ENCODE measurements at regions not wholly inside any gene's neighbourhood (a gene's known extent, or its start where the extent isn't known, plus 50 kb on each side); places are given as distances from the start of the nearest gene placed in this dataset.

DNA sequence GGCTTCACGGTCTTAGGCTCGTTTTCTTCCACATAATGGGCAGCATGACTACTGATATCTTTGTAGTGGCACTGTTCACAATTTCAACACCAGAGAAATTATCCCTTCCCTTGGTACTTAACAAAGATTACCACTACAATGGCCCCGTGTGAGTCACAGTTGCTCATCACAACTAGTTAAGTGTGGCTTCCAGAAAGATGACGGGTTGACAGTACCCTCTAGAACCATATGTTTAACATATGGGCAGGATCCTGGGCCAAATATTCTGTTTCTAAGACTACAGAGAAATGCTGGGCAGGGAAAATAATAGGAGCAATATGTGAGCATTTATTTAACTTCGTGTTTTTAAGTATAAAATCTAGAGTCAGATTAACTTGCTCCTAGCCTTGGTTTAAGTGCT lies 780.1 kb upstream of the LINC00305 start:
- ATAC-seq (ENCODE audit: low read depth) (no peak), DNase-seq (no peak)
- no peaks in the 10 kb centered on the region for H3K4me1 Mint-ChIP-seq
- POLR2A ChIA-PET, result no interaction called here
- no peaks in the 10 kb centered on the region for H3K27me3 Mint-ChIP-seq
- H3K4me3 Mint-ChIP-seq, result no peak overlapping the region
- peaks cover 2% of the 10 kb centered on the region for H3K9me3 Mint-ChIP-seq
- H3K36me3 Mint-ChIP-seq, result no peaks in the 10 kb centered on the region
- no peak overlapping the region for H3K27ac Mint-ChIP-seq

DNA sequence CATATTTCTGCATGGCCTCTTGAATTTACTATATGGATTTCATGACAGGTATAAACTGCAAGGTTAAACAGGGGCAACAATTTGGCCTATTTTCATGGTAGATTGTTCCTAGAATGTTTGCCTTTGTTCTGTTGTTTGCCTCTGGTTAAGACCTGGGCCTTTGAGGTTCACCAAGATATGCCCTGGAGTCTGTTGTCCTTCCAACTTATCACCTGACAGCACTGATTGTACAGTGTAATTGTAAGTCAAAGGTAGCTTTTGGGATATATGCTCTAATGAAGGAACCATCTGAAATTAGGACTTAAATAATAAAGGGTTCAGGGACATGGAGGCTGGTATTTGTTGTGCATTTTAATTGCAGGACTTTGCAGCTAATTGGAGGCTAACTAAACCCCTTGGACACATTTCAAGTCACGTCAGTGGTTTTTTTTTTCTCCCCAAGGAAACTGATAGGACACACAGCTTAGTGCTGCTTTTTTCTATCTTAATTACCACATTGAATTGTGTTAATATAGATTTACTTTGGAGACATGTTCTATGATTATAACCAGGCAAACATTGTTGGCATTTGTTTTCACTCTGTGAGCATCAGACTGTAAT lies 771.2 kb upstream of the LINC00305 start:
- POLR2A ChIA-PET, result no interaction called here
- Mint-ChIP-seq H3K27me3 (no peaks in the 10 kb centered on the region), H3K4me3 (no peak overlapping the region), H3K27ac (no peak overlapping the region), H3K36me3 (no peaks in the 10 kb centered on the region), H3K4me1 (no peaks in the 10 kb centered on the region), H3K9me3 (peaks cover 4% of the 10 kb centered on the region)
- ATAC-seq (ENCODE audit: low read depth) (no peak), DNase-seq (no peak)

DNA sequence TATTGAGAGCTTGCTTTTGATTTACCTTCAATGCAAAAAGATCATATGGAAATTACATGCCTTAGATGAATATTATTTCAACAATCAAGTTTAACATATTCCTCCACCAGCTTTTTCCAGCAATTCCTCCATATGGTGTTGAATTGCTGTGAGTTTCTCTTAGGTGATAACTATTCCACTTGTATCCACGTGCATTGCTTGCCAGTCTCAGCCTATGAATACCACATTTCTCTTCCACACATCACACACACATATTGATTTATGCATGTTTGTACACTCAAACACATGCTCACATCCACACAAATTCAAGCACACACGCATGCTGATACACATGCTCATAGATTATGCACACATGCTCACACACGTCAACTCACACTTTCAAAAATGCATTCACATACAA lies 770.0 kb upstream of the LINC00305 start:
- no peak for DNase-seq
- no peak for ATAC-seq (ENCODE audit: low read depth)
- peaks cover 4% of the 10 kb centered on the region for H3K9me3 Mint-ChIP-seq
- POLR2A ChIA-PET, result no interaction called here
- H3K27ac Mint-ChIP-seq, result no peak overlapping the region
- no peak overlapping the region for H3K4me3 Mint-ChIP-seq
- no peaks in the 10 kb centered on the region for H3K36me3 Mint-ChIP-seq
- no peaks in the 10 kb centered on the region for H3K4me1 Mint-ChIP-seq
- no peaks in the 10 kb centered on the region for H3K27me3 Mint-ChIP-seq

DNA sequence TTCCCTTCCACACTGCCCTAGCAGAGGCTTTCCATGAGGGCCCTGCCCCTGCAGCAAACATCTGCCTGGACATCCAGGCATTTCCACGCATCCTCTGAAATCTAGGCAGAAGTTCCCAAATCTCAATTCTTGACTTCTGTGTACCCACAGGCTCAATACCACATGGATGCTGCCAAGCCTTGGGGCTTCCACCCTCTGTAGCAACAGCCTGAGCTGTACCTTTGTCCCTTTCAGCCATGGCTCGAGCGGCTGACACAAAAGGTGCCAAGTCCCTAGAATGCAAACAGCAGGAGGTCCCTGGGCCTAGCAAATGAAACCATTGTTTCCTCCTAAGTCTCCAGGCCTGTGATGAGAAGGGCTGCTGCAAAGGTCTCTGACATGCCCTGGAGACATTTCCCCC lies 744.5 kb upstream of the LINC00305 start:
- Mint-ChIP-seq H3K9me3 (peaks cover 7% of the 10 kb centered on the region), H3K4me1 (no peaks in the 10 kb centered on the region), H3K4me3 (no peak overlapping the region), H3K27me3 (no peaks in the 10 kb centered on the region), H3K27ac (no peak overlapping the region), H3K36me3 (no peaks in the 10 kb centered on the region)
- ATAC-seq (ENCODE audit: low read depth), result no peak
- POLR2A ChIA-PET, result no interaction called here
- no peak for DNase-seq

DNA sequence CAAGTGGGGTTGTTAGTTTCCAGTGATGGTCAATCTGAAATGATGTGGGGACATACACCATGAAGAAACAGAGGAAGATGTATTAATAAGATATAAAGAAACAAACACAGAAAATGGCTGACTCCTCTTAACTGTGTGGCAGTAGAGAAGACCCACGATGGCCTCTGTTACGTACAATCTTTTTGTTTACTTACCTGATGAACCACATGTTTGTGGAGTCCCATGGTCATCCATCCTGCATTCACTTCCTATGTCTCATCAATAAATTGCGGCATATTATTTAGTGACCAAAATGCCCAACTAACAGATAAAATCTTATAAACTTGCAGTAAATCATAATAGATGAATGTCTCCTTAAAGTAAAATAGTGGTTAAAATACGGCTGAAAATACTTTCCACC lies 740.1 kb upstream of the LINC00305 start:
- H3K27ac Mint-ChIP-seq, result no peak overlapping the region
- peaks cover 5% of the 10 kb centered on the region for H3K9me3 Mint-ChIP-seq
- no peak for ATAC-seq (ENCODE audit: low read depth)
- DNase-seq, result no peak
- H3K4me1 Mint-ChIP-seq, result no peaks in the 10 kb centered on the region
- no peak overlapping the region for H3K4me3 Mint-ChIP-seq
- H3K36me3 Mint-ChIP-seq, result no peaks in the 10 kb centered on the region
- no peaks in the 10 kb centered on the region for H3K27me3 Mint-ChIP-seq
- POLR2A ChIA-PET, result no interaction called here

DNA sequence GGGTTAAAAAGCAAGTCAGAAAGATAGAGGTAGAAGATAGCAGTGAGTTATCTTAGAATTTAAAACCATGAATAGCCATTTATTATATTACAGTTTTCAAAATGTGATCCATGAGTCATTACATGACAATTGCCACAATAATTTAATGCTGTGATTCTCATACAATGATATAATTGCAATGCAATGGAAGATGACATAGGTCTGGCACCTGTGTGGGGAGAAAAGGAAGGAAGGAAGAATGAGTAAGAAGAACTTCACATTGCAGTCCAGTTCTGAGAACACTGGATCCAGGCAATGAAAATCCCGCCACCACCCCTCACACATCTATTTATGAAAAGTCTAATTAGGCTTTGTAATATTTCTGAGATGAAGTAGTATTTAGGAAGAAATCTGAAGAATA lies 738.1 kb upstream of the LINC00305 start:
- no peak overlapping the region for H3K27ac Mint-ChIP-seq
- peaks cover 2% of the 10 kb centered on the region for H3K9me3 Mint-ChIP-seq
- no peaks in the 10 kb centered on the region for H3K36me3 Mint-ChIP-seq
- no peaks in the 10 kb centered on the region for H3K27me3 Mint-ChIP-seq
- POLR2A ChIA-PET, result no interaction called here
- no peak overlapping the region for H3K4me3 Mint-ChIP-seq
- H3K4me1 Mint-ChIP-seq, result no peaks in the 10 kb centered on the region
- ATAC-seq (ENCODE audit: low read depth), result no peak
- DNase-seq, result no peak

DNA sequence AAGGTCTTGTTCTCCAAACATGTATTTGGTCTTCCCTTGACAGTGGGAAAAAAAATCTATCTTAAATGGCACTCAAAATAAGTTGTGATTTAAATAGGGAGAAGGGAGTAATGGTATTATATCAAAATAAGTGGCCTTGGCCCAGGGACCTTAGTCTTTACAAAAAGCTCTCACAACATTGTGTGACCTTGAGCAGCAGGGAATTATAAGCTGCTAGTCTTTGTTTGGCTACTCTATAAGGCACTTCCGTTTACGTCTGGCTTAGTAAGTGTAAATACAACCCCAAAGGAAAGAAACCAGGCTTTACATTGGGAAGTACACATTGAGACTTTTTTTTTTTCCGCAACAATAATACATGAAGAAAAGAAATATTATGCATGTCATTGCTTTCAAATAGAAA lies 734.0 kb upstream of the LINC00305 start:
- no peaks in the 10 kb centered on the region for H3K27me3 Mint-ChIP-seq
- H3K9me3 Mint-ChIP-seq, result no peaks in the 10 kb centered on the region
- no peak overlapping the region for H3K4me3 Mint-ChIP-seq
- H3K4me1 Mint-ChIP-seq, result no peaks in the 10 kb centered on the region
- POLR2A ChIA-PET, result no interaction called here
- DNase-seq (no peak), ATAC-seq (ENCODE audit: low read depth) (no peak)
- no peak overlapping the region for H3K27ac Mint-ChIP-seq
- H3K36me3 Mint-ChIP-seq, result no peaks in the 10 kb centered on the region

DNA sequence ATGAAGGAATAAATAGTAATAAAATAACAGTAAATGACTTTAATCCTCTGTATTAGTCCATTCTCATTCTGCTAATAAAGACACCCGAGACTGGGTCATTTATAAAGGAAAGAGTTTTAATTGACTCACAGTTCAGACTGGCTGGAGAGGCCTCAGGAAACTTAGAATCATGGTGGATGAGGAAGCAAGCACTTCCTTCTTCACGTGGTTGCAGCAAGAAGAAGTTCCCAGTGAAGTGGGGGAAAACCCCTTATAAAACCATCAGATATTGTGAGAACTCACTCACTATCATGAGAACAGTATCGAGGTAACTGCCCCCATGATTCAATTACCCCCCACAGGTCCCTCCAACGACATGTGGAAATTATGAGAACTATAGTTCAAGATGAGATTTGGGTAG lies 727.9 kb upstream of the LINC00305 start:
- Mint-ChIP-seq H3K27ac (no peak overlapping the region), H3K4me3 (no peak overlapping the region), H3K9me3 (peaks cover 2% of the 10 kb centered on the region), H3K27me3 (no peaks in the 10 kb centered on the region), H3K4me1 (no peaks in the 10 kb centered on the region), H3K36me3 (no peaks in the 10 kb centered on the region)
- DNase-seq, result no peak
- no peak for ATAC-seq (ENCODE audit: low read depth)
- POLR2A ChIA-PET, result no interaction called here

DNA sequence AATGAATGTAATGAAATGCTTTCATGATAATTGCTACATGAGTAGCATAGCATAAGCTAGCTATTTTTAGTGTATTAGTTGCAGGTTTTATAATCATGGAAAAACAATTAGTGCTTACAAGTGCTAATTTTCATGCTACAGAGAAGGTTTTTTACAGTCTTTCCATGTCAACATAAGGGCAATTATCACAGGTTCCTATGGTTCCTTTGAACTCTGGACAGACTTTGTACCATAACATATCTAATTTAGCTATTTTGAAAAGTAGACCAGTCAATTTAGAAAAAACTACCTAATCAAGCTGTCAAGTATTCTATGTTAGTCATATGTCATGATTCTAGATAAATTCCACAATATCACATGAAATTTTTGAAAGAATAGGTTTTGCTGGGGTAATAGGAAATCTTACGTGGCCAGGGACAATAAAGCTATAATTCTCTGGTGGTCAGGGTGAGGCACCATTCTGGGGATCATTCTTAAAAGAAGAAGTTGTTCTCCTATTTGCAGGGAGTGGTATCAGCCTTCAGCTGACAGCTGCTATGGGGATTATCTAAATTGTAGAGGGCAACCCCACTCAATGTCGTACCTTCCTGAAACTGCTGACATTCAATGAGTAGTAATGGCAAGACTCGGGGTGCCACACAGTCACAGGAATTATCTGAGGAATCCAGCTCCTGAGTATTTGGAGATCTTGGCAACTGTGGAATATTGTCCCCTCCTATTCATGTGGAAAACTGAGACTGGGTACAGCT lies 724.0 kb upstream of the LINC00305 start:
- Mint-ChIP-seq H3K9me3 (peaks cover 5% of the 10 kb centered on the region), H3K27me3 (no peaks in the 10 kb centered on the region), H3K36me3 (no peaks in the 10 kb centered on the region), H3K27ac (no peak overlapping the region), H3K4me3 (no peak overlapping the region), H3K4me1 (no peaks in the 10 kb centered on the region)
- DNase-seq (no peak), ATAC-seq (ENCODE audit: low read depth) (no peak)
- POLR2A ChIA-PET, result no interaction called here

DNA sequence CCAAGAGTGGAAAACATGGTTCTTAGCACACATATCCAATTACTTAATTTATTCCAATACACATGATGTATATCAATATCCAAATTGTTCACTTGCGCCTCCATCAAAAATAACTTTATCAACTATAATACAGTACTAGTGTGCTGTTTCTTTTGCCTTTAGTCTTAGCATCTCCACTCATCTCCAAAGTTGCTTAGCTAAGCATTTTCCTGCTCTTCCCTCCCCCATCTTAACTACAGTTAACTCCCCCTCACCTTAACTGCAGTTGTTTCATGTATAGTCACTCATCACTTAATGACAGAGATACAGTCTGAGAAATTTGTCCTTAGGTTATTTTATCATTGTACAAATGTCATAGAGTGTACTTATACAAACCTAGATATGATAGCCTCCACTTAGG lies 705.2 kb upstream of the LINC00305 start:
- ATAC-seq (ENCODE audit: low read depth) (no peak), DNase-seq (no peak)
- Mint-ChIP-seq H3K4me3 (no peak overlapping the region), H3K4me1 (no peaks in the 10 kb centered on the region), H3K36me3 (no peaks in the 10 kb centered on the region), H3K27me3 (no peaks in the 10 kb centered on the region), H3K9me3 (peaks cover 2% of the 10 kb centered on the region), H3K27ac (no peak overlapping the region)
- POLR2A ChIA-PET, result no interaction called here

DNA sequence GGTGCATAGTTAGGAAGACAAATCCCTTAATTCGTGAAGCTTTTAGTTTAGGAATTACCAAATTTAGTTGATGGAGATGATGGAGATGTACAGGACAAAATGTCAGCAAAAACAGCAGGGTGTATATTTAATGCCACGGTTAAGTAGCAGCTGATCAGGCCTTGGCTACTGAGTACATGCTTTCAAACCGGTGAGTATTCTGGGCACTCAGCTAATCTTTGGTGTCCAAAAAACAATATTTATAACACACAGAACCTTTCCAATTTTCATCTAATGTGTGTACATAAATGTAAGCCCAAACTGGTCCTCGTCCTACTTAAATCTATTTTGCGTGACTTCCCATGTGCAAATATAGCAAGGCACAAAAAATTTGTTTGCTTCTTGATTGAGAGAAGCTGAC lies 703.4 kb upstream of the LINC00305 start:
- H3K9me3 Mint-ChIP-seq, result no peaks in the 10 kb centered on the region
- ATAC-seq (ENCODE audit: low read depth), result no peak
- no peak overlapping the region for H3K4me3 Mint-ChIP-seq
- H3K27ac Mint-ChIP-seq, result no peak overlapping the region
- no peaks in the 10 kb centered on the region for H3K4me1 Mint-ChIP-seq
- no peak for DNase-seq
- no peaks in the 10 kb centered on the region for H3K36me3 Mint-ChIP-seq
- H3K27me3 Mint-ChIP-seq, result no peaks in the 10 kb centered on the region
- POLR2A ChIA-PET, result no interaction called here

DNA sequence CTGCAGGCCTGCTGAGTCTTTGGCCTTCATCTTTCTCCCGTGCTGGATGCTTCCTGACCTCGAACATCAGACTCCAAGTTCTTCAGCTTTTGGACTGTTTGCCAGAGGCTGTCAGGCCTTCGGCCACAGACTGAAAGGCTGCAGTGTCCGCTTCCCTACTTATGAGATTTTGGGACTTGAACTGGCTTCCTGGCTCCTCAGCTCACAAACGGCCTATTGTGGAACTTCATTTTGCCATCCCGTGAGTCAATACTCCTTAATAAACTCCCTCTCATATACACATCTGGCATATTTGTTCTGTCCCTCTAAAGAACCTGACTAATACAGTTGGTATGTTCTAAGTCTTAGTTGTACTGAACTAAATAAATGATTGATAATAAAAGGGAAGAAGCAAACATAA lies 702.8 kb upstream of the LINC00305 start:
- H3K4me3 Mint-ChIP-seq, result no peak overlapping the region
- POLR2A ChIA-PET, result no interaction called here
- DNase-seq (no peak), ATAC-seq (ENCODE audit: low read depth) (no peak)
- H3K9me3 Mint-ChIP-seq, result no peaks in the 10 kb centered on the region
- no peaks in the 10 kb centered on the region for H3K27me3 Mint-ChIP-seq
- H3K36me3 Mint-ChIP-seq, result no peaks in the 10 kb centered on the region
- no peak overlapping the region for H3K27ac Mint-ChIP-seq
- no peaks in the 10 kb centered on the region for H3K4me1 Mint-ChIP-seq

DNA sequence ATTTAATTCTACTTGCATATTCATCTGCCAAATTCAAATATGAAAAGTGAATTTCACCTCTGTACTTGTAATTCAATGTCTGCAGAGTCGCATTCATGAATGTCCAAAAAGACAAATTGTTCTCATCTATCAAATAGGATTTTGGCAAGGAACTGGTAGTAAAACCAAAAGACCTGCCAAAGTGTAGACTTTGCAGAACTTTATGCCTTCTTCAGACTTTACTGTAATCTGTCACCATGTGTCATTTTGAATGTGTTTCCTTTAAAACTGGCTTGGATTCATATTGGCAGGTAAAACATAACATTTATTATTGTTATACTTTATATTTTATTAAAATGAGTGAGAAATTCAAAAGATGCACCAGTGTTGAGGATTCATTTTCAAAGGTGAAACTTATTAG lies 701.9 kb upstream of the LINC00305 start:
- POLR2A ChIA-PET, result no interaction called here

DNA sequence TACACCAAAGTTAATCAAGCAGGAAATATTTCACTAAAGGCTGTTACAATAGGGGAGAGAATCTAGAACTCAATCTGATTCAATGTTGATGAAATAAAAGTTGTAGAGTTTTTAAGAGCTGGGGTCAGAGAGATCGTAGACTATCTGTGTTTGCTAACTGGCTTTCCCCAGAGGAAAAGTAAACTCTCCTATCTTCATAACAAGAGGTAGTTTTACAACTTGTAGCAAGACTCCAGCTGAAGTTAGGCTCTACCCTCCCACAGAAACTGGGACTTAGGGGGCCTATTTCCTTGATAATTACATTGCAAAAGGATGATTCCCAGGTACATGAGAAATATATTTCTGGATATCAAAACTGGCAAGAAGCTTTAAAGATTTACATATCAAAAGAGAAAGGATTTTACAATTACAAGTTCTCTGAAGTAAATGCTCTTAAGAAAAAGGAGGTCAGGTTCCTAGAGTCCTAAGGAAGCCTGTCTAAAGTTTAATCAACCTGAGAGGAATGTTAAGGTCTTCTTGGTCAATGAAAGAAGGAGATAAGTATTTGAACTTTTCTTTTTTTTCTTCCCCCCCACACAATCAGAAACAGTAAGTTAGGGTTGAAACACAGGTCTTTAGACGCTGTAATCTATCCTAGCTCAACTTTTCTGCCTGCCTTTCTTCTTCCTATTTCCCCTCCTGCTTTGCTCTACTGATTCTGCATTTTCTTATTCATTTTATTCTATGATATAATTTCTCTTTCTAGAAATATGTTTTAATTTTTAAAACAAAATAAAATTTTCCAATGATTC lies 692.2 kb upstream of the LINC00305 start:
- Mint-ChIP-seq H3K36me3 (no peaks in the 10 kb centered on the region), H3K9me3 (peaks cover 3% of the 10 kb centered on the region), H3K27me3 (no peaks in the 10 kb centered on the region), H3K4me1 (no peaks in the 10 kb centered on the region), H3K4me3 (no peak overlapping the region), H3K27ac (no peak overlapping the region)
- DNase-seq (no peak), ATAC-seq (ENCODE audit: low read depth) (no peak)
- POLR2A ChIA-PET, result no interaction called here

More for the DNA sequence above, 701.9 kb upstream of the LINC00305 start:
- no peaks in the 10 kb centered on the region for H3K27me3 Mint-ChIP-seq
- DNase-seq (no peak), ATAC-seq (ENCODE audit: low read depth) (no peak)
- H3K27ac Mint-ChIP-seq, result no peak overlapping the region
- no peaks in the 10 kb centered on the region for H3K9me3 Mint-ChIP-seq
- H3K36me3 Mint-ChIP-seq, result no peaks in the 10 kb centered on the region
- H3K4me3 Mint-ChIP-seq, result no peak overlapping the region
- H3K4me1 Mint-ChIP-seq, result no peaks in the 10 kb centered on the region

Data from activated naive CD8-positive, alpha-beta T cell treated with anti-CD3 and anti-CD28 coated beads, Interleukin-2, amount 10 ng/mL, durations not matched to agents 7 days and 5 days (primary cell).